Duodenal mucosa (tissue), 2 donors: ENCODE measurements at regions not wholly inside any gene's neighbourhood (a gene's known extent, or its start where the extent isn't known, plus 50 kb on each side); places are given as distances from the start of the nearest gene placed in this dataset.
A peak's percentile ranks its signal among the peaks of the same experiment; 100 is the strongest.

Experiments
- H3K27ac ChIP-seq: one replicate; pipeline ENCODE4 v1.7.0; 2013; ENCODE audit warnings: low read depth, low read length
- H3K27me3 ChIP-seq, 2 donors: one replicate each; pipeline ENCODE4 v1.7.0; 2013; ENCODE audit warnings: low read length in 2 of 2, control low read depth in 1 of 2; ENCODE audit not compliant: insufficient read depth in 2 of 2, control insufficient read depth in 1 of 2
- H3K36me3 ChIP-seq, 2 donors: one replicate each; pipeline ENCODE4 v1.7.0; 2013; ENCODE audit warnings: low read length in 2 of 2, control low read depth in 1 of 2; ENCODE audit not compliant: insufficient read depth in 2 of 2, control insufficient read depth in 1 of 2
- H3K4me1 ChIP-seq, 2 donors: one replicate each; pipeline ENCODE4 v1.7.0; 2013; ENCODE audit warnings: low read length in 2 of 2, control low read depth in 1 of 2; ENCODE audit not compliant: insufficient read depth in 2 of 2, control insufficient read depth in 1 of 2
- H3K4me3 ChIP-seq, 2 donors: one replicate each; pipeline ENCODE4 v1.7.0; 2013; ENCODE audit warnings: low read length in 2 of 2, low read depth in 1 of 2
- H3K9ac ChIP-seq, 2 donors: one replicate each; pipeline ENCODE4 v1.7.0; 2013; ENCODE audit warnings: low read length in 2 of 2, low read depth in 1 of 2
- H3K9me3 ChIP-seq, 2 donors: one replicate each; pipeline ENCODE4 v1.7.0; 2013; ENCODE audit warnings: low read length in 2 of 2, control low read depth in 1 of 2; ENCODE audit not compliant: control insufficient read depth in 1 of 2

- Histone ChIP-seq H3K27ac (no peak overlapping the region), H3K4me3 (peak overlapping the region in 1 of 2 donors; percentile 29)
Measured at GRCh38 chr5:125012727-125013451, 266.4 kb upstream of the ZNF608 start.

DNA sequence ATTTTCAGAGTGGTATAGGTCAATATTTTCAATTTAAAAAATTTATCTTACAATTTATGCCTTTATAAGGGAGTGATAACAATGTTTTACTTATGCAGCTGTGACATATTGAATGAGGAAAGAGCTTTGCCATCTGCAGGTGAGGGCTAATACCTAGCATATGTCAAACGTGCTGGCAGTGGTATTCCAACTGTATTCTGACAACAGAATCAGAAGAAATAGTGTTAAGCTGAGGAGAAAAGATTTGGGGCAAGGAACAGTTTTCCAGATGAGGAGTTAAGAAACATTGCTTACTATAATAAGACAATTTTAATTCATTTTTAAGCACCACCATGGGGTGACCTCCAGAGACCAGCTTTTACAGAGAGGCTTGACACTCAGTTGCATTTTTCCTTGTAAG, 267.8 kb upstream of the ZNF608 start:
- Histone ChIP-seq H3K27ac (no peak overlapping the region), H3K27me3 (no peaks in the 10 kb centered on the region), H3K4me3 (no peak overlapping the region), H3K9me3 (no peaks in the 10 kb centered on the region), H3K4me1 (peaks cover 6 to 23% of the 10 kb centered on the region in 2 donors), H3K9ac (no peak overlapping the region), H3K36me3 (no peaks in the 10 kb centered on the region)

More at GRCh38 chr5:125012727-125013451, 266.4 kb upstream of the ZNF608 start:
- peaks cover 6 to 23% of the 10 kb centered on the region in 2 donors for H3K4me1 ChIP-seq
- no peaks in the 10 kb centered on the region for H3K36me3 ChIP-seq
- H3K9ac ChIP-seq, result no peak overlapping the region
- H3K9me3 ChIP-seq, result no peaks in the 10 kb centered on the region
- no peaks in the 10 kb centered on the region for H3K27me3 ChIP-seq

GRCh38 chr5:125017796-125018195, 271.4 kb upstream of the ZNF608 start:
- no peak overlapping the region for H3K4me3 ChIP-seq
- no peaks in the 10 kb centered on the region for H3K36me3 ChIP-seq
- H3K9ac ChIP-seq, result no peak overlapping the region
- H3K9me3 ChIP-seq, result no peaks in the 10 kb centered on the region
- H3K27ac ChIP-seq, result no peak overlapping the region
- peaks cover 0 to 5% of the 10 kb centered on the region in 2 donors for H3K4me1 ChIP-seq
- H3K27me3 ChIP-seq, result no peaks in the 10 kb centered on the region

DNA sequence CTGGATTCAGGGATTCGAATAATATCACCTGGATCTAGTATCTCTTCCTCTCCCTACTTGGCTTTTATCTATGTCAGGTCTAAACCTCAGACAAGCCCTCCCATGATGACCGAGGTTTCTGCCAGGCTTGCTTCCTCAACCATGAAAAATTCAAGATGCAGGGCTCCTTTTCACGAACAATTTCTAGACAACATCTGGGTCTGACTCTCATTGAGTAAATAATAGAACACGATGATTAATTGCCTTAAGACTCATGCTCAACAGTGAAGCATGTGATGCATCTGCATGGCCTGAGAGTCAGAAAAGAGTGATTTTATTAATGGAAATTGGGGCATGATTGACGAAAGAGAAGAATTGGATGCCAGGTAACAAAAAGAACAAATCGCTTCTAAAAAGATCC, 277.2 kb upstream of the ZNF608 start:
- Histone ChIP-seq H3K27me3 (no peaks in the 10 kb centered on the region), H3K36me3 (no peaks in the 10 kb centered on the region), H3K9me3 (no peaks in the 10 kb centered on the region), H3K27ac (no peak overlapping the region), H3K4me1 (peaks cover 6 to 7% of the 10 kb centered on the region in 2 donors), H3K4me3 (no peak overlapping the region), H3K9ac (no peak overlapping the region)

GRCh38 chr5:125026867-125027731, 280.7 kb upstream of the ZNF608 start:
- Histone ChIP-seq H3K9ac (no peak overlapping the region), H3K4me1 (peaks cover 10 to 12% of the 10 kb centered on the region in 2 donors), H3K4me3 (no peak overlapping the region), H3K9me3 (no peaks in the 10 kb centered on the region), H3K27me3 (no peaks in the 10 kb centered on the region), H3K27ac (no peak overlapping the region), H3K36me3 (no peaks in the 10 kb centered on the region)

DNA sequence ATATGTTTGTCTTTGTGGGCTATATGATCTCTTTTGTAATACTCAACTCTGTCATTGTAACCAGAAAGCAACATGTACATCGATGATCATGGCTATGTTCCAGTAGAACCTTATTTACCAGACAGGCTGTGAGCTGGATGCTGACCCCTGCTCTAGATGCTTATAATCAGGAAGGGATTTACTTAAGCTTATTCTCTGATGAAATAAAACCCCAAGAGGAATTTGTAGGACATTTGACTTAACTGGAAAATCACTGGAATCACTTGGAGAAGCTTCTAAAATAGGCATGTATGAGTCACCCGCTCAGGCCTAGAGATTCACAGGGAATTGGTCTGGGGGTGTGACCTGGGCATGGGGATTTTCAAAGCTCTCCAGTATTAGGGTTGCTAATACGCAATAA, 285.8 kb upstream of the ZNF608 start:
- Histone ChIP-seq H3K27ac (no peak overlapping the region), H3K4me3 (no peak overlapping the region), H3K4me1 (peaks cover 18 to 29% of the 10 kb centered on the region in 2 donors), H3K36me3 (no peaks in the 10 kb centered on the region), H3K27me3 (no peaks in the 10 kb centered on the region), H3K9me3 (no peaks in the 10 kb centered on the region), H3K9ac (no peak overlapping the region)

DNA sequence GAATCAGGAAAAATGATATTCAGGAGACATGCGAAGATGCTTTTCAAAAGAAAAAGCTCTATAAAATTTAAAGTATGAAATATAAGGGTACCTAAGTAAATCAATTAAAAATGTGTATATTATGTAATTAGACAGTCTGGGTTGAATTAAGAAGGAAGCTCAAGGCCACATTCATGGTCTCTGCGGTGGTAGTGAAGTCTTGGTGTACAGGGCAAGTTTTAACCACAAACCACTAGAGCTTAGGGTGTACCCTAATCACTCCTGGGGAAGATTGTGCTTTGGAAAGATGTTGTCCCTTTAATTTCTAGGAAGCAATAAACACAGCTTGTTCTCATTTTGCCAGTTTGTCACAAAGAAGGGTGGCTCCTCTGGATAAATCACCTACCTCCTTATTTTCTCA, 287.2 kb upstream of the ZNF608 start:
- no peak overlapping the region for H3K27ac ChIP-seq
- H3K36me3 ChIP-seq, result no peaks in the 10 kb centered on the region
- H3K27me3 ChIP-seq, result no peaks in the 10 kb centered on the region
- H3K4me1 ChIP-seq, result peaks cover 18 to 29% of the 10 kb centered on the region in 2 donors
- H3K4me3 ChIP-seq, result no peak overlapping the region
- H3K9ac ChIP-seq, result no peak overlapping the region
- no peaks in the 10 kb centered on the region for H3K9me3 ChIP-seq

DNA sequence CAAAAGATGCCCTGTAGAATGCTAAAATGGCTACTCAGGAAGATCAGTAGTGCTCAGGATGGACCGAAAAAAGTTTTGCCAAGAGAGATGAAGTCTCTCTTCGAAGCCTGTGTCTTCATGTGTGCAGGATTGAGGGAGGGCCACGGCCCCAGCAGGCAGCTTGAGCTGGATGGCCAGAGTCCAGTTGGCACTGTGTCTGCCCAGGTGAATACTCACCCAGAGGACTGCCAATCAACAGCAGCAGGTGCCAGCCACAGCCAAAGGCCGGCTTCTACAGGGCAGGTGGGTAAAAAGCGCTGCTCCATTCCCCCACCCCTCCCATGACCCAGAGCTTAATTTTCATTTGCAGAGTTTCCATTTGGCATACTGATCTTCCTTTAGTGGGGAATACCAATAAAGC, 287.9 kb upstream of the ZNF608 start:
- Histone ChIP-seq H3K4me3 (peak overlapping the region in 1 of 2 donors; percentile 19), H3K9ac (no peak overlapping the region), H3K27ac (no peak overlapping the region), H3K9me3 (no peaks in the 10 kb centered on the region), H3K4me1 (peaks cover 17 to 25% of the 10 kb centered on the region in 2 donors), H3K27me3 (no peaks in the 10 kb centered on the region), H3K36me3 (no peaks in the 10 kb centered on the region)

GRCh38 chr5:125036494-125036893, 290.1 kb upstream of the ZNF608 start:
- Histone ChIP-seq H3K4me3 (no peak overlapping the region), H3K9me3 (no peaks in the 10 kb centered on the region), H3K9ac (no peak overlapping the region)

GRCh38 chr5:125037020-125037419, 290.6 kb upstream of the ZNF608 start:
- H3K4me1 ChIP-seq, result peaks cover 15 to 23% of the 10 kb centered on the region in 2 donors
- no peak overlapping the region for H3K9ac ChIP-seq
- no peak overlapping the region for H3K27ac ChIP-seq
- H3K36me3 ChIP-seq, result no peaks in the 10 kb centered on the region
- H3K4me3 ChIP-seq, result no peak overlapping the region
- no peaks in the 10 kb centered on the region for H3K27me3 ChIP-seq
- H3K9me3 ChIP-seq, result no peaks in the 10 kb centered on the region

More at GRCh38 chr5:125036494-125036893, 290.1 kb upstream of the ZNF608 start:
- no peaks in the 10 kb centered on the region for H3K36me3 ChIP-seq
- no peak overlapping the region for H3K27ac ChIP-seq
- H3K27me3 ChIP-seq, result no peaks in the 10 kb centered on the region
- H3K4me1 ChIP-seq, result peaks cover 15 to 23% of the 10 kb centered on the region in 2 donors
